Left hindlimb (tissue), 1 donor: ENCODE measurements at regions not wholly inside any gene's neighbourhood (a gene's known extent, or its start where the extent isn't known, plus 50 kb on each side); places are given as distances from the start of the nearest gene placed in this dataset.

Source experiments
- DNase-seq: peaks from one replicate; pipeline ENCODE4 v3.0.0-alpha.2; 2018

DNA sequence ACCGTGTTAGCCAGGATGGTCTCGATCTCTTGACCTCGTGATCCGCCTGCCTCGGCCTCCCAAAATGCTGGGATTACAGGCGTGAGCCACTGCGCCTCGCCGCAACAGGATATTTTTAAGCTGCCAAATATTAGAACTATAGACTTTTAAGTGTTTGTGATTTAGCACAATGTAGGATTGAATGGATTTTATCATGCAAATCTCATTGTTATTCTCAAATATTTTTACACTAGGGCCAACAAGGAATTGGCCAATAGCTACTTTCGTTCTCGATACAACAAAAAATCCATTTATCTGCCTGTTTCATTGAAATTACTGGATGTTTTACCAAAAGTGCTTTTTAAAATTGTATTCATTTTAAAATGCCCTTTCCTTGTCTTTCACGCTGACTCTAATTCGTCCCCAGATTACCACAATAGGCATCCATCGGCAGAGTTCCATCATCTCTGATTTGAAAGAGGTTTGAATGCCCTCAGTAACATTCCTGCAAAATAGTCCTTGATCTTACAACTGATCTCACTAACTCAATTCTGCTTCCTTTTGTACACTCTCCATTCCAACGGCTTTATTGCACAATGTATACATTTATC is 99.6 kb upstream of the ROBO2 start:
- DNase-seq: no peak

DNA sequence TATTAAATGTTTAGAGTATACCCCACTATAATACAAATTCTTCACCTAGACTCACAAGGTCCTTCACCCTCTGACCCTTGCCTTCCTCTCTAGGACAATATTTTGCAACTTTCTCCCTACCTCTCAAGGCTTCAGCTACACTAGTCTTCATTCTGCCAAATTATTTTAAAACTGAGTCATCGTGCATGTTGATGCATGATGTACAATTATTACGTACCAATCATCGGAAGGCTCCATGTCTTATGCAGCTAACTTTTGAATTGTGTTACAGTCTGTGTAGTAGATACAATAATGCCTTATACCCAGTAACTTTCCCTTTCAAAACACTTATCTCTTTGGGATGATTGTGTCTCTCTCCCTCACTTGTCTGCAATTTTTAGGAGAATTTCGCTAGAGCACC is 98.5 kb upstream of the ROBO2 start:
- DNase-seq: no peak

DNA sequence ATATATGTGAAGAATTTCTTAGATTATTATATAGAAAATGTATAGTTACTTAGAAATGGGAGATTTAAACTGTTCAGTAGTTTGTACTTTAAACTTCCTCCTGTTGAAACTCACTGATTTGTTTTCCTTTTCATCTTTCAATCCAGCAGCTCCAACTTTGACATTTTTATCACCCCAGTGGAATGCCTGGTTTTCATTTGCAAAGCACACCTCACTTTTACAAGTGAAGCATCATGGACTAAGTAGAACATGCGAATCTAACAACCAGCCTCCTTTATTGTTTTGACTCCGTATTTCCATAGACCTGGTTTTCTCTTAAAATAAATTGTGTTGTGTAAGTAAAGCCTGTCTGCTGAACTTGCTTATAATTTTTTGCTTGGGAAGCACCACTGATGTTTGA is 97.8 kb upstream of the ROBO2 start:
- no peak for DNase-seq

DNA sequence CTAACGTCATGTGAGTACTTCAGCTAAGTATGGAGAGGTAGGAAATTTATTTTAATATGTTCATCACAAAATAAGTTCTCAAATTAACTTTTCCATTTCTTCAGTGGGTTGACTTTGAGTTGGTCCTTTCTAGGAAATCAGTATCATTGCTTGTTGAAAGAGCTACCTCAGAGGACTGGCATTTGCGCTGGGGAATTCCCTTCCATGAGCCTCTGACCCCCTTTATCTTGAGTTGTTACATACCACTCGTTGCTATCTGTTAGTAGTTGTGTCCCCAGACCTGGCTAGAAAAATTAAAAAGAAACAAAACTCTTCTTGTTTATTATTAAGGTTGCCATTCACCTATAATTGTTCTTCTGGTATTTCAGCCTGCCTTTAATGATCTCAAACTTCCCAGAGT is 96.8 kb upstream of the ROBO2 start:
- DNase-seq: no peak

DNA sequence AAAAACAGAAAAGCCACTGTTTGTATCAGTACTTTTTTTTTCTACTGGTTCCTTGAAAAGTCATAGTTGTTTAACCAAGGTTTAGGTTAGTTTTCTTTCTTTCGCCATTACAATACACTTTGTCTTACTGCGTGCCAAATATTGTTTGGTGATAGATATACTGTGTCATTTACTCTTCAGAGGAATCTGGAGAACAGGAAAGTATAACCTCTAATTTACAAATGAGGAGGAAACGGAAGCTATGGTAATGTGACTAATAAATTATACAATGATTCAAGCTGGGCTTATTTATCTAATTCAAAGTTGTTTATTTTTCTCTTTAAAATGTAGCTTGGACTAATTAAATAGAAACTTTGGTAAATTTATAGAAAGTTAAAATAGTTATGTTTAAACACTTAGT is 96.2 kb upstream of the ROBO2 start:
- no peak for DNase-seq

DNA sequence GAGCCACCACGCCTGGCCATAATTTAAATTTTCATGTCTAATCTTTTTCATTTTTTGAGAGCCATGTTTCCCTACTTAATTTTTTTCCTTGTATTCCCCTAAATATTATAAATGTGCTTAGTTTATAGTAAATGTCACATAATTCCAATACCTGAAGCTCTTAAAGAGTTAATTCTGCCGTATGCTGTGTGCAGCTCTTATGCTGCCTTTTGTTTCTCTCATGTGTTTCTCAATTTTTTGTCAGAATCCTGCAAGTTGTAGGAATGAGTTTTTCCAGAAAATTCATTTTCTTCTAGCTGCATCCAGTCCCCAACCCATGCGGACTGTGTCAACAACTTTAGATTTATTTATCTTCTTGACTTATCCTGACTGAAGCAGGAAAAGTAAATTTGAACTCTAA is 90.9 kb upstream of the ROBO2 start:
- DNase-seq: no peak

DNA sequence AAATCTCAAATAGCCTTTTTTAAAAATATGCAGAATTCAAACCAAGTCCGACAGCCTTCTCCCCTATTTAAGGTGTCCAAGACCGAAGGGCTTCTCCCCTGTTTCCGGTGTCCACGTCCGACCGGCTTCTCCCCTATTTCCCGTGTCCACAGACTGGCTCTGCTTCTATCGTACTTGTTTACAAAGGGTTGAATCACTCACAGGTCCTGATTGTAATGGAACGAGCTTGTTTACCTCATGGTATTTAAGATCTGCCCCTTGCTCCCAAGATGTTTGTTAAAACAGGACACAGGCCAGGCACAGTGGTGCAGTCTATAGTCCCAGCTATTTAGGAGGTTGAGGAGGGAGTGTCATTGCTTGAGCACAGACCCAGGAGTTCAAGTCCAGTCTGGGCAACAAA is 90.4 kb upstream of the ROBO2 start:
- no peak for DNase-seq

DNA sequence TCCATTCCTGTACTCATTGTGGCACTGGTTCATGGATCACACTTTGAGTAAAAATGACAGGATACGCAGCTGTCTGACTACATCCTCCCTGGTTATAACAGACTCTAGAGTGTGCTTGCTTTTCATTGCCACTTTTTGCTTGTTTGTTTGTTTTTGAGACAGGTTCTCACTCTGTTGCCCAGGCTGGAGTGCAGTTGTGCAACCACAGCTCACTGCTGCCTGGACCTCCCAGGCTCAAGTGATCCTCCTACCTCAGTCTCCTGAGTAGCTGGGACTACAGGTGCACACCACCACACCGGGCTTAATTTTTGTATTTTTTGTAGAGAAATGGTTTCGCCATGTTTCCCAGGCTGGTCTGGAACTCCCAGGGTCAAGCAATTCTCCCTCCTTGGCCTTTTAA is 89.3 kb upstream of the ROBO2 start:
- DNase-seq: no peak

DNA sequence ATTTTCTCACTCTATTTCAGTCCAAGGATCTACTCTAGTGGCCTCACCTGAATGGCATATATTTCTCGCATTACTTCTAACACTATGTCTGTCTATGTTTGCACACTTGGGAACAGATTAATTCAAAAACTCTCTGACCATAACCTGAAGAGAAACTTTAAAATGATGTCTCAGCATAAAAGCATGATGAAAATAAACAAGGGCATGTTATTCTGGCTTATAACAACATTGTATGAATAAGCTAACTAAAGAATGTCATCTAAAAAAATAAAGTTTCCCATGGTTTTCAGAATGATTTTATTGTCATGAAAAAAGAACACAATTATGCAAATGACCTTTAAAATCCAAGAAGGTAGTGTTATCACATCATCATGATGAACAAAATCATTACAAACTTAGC is 85.5 kb upstream of the ROBO2 start:
- DNase-seq: no peak

DNA sequence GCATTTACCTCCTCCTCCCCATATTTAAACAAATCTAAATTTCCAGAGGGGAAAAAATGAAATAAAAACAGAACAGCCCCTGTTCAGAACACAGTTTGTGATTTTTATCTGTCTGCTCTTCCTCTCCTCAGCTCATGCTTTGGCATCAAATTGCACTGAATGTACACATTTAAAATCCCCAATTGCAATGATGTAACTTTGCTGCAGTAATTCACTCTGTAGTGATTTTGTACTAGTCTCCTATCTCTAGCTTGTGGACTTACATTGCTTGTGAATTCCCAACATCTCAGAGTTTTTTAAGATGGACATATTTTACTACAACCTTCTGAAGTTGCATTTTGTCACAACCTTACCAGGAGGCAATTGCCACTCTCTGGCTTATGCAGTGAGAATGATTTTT is 81.6 kb upstream of the ROBO2 start:
- DNase-seq: no peak

DNA sequence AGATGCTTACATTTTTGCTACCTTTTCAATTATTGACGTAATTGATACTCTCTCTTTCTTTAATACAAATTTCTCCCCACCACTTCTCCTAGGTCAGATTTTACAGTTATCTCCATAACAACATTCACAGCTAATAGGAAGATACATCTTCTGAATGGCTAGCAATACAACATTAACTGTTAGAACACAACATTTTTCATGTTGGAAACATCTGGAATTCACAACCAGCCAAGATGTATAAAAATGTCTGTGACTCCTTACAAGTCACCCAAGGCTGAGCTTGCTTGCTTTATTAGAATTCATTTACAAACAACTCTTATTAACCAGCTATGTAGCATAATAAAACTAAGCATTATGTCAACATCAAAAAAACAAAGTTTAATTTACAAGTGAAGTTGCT is 81.0 kb upstream of the ROBO2 start:
- DNase-seq: no peak

DNA sequence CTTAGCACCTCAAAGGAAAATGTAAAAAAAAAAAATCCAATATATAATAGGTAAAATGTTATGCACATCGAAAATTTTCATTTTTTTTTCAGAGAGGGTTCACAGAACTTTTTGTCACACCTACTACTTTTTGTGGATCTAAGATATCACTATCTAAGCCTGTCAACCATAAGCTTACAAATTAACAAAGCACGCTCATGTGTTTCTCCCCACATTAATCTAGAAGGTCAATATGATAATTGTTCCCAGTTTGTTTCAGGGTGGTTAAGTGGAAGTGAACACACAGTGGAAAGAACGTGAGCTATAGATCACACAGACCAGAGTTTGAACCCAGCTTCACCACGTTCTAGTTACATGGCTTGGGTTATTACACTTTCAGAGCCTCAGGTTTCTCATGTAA is 78.6 kb upstream of the ROBO2 start:
- DNase-seq: no peak

DNA sequence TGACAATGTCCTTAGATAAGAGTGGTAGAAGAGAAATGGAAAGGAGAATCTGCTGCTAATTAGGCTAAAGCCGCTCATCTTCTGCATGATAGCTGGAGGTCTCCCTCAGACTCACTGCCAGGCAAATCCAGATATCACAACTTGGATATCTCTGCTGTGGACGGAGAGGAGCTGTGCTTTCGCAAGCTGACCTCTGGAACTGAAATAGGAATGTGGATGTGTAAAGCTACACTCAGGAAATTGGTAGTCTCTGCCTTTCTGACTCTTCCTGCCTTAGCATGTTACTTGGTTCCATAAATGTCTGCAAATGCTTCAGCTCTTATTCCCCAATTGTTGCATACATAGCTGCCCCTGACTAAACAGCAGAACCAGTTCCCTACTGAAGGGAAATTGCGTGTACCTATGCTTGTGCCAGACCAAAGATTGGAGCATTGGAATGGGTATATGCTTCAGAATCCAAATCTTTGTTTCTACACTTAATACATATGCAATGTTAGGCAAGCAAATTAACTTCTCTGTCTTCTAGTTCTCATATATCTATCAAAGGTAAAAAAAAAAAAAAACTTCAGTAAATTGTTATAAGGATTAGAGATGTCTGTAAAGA is 74.7 kb upstream of the ROBO2 start:
- DNase-seq: no peak

DNA sequence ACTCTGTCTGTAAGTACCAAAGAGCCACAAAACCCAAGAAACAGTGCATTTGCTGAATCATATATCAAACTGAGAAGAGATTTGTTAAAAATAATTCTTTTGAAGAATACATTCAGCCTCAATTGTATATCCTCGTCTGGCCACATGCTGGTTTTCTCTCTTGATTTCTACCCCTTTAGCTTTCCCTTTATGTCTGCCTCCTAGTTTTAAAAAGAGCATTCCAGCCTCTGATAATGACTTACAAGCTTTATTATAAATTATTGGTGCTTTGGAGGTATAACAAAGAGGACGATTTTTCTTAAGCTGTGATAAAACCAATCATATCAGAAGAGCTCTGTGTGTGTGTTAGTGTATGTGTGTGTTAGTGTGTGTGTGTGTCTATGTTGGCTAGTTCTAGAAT is 70.4 kb upstream of the ROBO2 start:
- no peak for DNase-seq

DNA sequence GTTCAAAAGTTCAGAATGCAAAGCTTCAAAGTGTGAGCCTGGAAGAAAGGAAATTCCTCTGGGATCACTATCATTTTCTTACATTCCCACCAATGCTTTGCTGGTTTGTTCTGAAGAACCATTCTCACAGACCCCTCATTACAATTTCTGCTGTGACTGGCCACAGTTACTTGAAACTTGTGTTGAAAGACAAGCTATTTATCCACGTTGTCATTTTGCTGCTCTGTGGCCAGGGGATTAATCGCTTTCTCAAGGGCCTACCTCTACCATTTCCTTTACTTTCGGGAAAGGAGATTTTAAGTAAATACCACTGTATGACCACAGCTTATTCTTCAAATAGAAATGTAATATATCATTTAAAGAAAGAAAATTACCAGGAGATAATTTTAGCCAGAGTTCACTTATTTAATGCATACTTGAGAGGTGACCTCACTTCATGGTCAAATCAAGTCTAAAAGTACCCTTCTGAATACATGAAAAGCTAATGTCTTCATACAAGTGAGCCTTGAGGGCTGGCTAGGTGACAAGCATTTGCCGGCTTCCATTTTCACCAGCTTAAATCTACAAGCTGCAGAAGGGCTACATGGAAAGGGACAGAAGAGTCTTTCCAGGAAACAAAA is 69.8 kb upstream of the ROBO2 start:
- DNase-seq: peak; percentile 44

DNA sequence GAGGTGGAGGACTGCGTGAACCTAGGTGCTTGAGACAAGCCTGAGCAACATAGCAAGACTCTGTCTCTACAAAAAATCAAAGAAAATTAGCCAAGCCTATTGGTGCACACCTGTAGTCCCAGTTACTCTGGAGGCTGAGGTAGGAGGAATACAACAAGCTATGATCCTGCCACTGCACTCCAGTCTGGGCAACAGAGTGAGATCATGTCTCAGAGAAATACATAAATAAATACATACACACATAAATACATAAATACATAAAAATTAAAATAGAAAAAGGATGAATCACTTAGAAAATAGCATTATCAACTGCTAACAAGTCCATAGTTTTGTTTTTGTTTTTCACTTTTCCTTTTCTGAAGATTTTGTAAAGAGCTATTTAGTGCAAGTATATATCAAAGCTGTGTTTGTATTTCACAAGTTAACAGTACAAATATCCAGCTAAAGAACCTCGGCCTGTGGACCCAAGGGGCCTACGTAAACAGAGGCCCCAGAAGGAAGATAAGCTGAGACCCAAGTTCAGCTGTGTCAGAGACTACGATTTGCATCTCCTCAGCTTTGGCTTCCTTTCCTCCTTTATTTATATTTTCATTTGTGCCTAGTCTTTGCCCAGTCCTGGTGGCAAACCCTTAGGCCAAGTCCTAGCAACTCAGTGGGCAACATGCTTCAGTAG is 67.1 kb upstream of the ROBO2 start:
- no peak for DNase-seq

DNA sequence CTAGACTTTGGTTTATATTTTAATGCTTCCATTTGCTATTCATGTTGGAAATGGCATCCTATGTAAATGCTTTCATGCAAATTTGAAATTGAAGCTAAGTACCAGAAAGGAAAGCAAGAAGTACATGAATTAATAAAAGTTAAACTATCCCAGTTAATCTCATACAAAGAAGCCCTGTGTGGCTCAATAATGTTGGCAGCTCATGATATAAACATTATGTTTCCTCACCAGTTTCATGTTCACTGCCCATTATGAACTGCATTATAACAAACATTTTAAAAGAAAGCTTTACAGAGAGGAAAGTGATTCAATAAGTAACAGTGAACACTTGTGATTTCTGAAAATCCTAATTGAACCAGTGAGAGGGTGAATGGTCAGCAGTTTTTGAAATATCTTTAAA is 62.9 kb upstream of the ROBO2 start:
- DNase-seq: no peak

DNA sequence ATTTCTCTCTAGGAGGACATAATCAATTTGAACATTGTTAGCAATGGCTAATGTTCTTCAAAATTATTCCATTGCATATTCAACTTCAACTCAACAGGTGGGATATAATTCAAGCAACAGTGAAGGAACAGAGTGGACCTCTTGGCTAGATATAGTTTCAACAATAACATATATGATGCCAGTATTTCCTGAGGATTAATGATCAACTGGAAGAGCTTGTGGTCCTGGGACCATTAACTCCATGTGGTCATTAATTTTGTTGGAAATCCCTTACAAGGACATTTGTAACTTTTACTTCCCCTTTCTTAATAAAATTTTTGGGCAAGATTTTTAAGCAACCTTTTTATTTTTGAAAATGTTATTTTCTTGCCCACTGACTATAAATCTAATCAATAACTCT is 54.3 kb upstream of the ROBO2 start:
- no peak for DNase-seq

DNA sequence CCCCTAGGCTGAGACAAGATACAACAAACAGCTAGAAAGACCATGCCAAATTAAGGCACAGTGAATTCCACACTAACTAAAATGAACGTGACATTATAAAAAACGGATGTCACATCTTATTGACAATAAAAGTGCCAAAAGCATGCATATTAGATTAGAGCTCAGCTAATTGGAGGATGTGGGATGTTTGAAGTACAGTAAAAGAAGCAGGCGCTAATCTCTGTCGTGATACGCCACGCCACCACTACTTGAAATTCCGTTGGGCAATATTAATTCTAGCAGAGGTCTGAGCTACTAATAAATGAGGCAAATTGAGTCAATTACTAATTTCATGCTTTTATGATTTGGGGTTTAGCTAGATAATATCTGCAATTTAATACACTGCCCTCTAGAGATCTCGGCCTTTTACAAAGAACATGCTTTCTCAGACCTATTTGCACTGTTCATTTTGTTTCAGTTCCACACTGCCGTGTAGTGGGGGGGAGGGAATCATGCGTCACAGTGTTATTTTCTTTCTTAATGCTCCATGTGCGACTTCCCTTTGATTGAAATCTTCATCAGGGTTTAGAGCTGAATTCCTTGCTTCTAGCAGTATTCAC is 52.9 kb upstream of the ROBO2 start:
- no peak for DNase-seq
